ENCODE measurements at regions not wholly inside any gene's neighbourhood (a gene's known extent, or its start where the extent isn't known, plus 50 kb on each side); places are given as distances from the start of the nearest gene placed in this dataset.

- H3K4me2 ChIP-seq (ENCODE audit: low read length), result no peak overlapping the region
- H3K9ac ChIP-seq (ENCODE audit: low read length), result no peak overlapping the region
- H4K12ac ChIP-seq (ENCODE audit: low read depth, low read length), result no peak overlapping the region
- H2BK120ac ChIP-seq (ENCODE audit: insufficient read depth, low read length, poor library complexity), result no peak overlapping the region
- no peak overlapping the region for H3K4me3 ChIP-seq (ENCODE audit: low read depth, low read length)
- H4K8ac ChIP-seq (ENCODE audit: low read depth, low read length), result no peak overlapping the region
- no peak overlapping the region for H2BK12ac ChIP-seq (ENCODE audit: low read length)
- no peak for DNase-seq
- H2AFZ ChIP-seq (ENCODE audit: insufficient read depth, low read length, poor library complexity), result no peak overlapping the region
- H3K4me1 ChIP-seq (ENCODE audit: control insufficient read depth in 1 of 2, insufficient read depth in 2 of 2, low read length in 2 of 2), result no peaks in the 10 kb centered on the region
- H4K91ac ChIP-seq (ENCODE audit: low read depth, low read length), result no peak overlapping the region
- no peaks in the 10 kb centered on the region for H3K9me3 ChIP-seq (ENCODE audit: insufficient read depth, low read depth, low read length)
- no peak overlapping the region for H2BK5ac ChIP-seq (ENCODE audit: low read depth, low read length, poor library complexity)
- H3K27me3 ChIP-seq (ENCODE audit: insufficient read depth, low read length), result no peaks in the 10 kb centered on the region
- H3K14ac ChIP-seq (ENCODE audit: low read length), result no peak overlapping the region
- no peak overlapping the region for H3K4ac ChIP-seq (ENCODE audit: low read depth, low read length)
- H3K23ac ChIP-seq (ENCODE audit: low read length), result no peak overlapping the region
- no peak overlapping the region for H3K27ac ChIP-seq (ENCODE audit: low read depth, low read length)
- no peak overlapping the region for H2AK5ac ChIP-seq (ENCODE audit: low read length)
- H3K18ac ChIP-seq (ENCODE audit: low read length), result no peak overlapping the region
- H3K79me2 ChIP-seq (ENCODE audit: control insufficient read depth, insufficient read depth, low read length, poor library complexity), result no peaks in the 10 kb centered on the region
- H3K79me1 ChIP-seq (ENCODE audit: low read length), result no peaks in the 10 kb centered on the region
- H3K36me3 ChIP-seq (ENCODE audit: control insufficient read depth in 1 of 2, insufficient read depth in 2 of 2, low read length in 2 of 2), result no peaks in the 10 kb centered on the region
- no CpG with 5 or more reads among the region's 7 CpGs for WGBS (ENCODE audit: extremely low coverage, insufficient coverage, insufficient read length)
Measured at GRCh38 chr1:199194862-199195261, 556.0 kb downstream of the PTPRC start.

- Histone ChIP-seq H3K4me3 (ENCODE audit: low read depth, low read length) (no peak overlapping the region), H3K18ac (ENCODE audit: low read length) (no peak overlapping the region), H2BK12ac (ENCODE audit: low read length) (no peak overlapping the region), H3K23ac (ENCODE audit: low read length) (no peak overlapping the region), H2BK120ac (ENCODE audit: insufficient read depth, low read length, poor library complexity) (no peak overlapping the region), H3K9me3 (ENCODE audit: insufficient read depth, low read depth, low read length) (no peaks in the 10 kb centered on the region), H3K27ac (ENCODE audit: low read depth, low read length) (no peak overlapping the region), H3K36me3 (ENCODE audit: control insufficient read depth in 1 of 2, insufficient read depth in 2 of 2, low read length in 2 of 2) (no peaks in the 10 kb centered on the region), H4K91ac (ENCODE audit: low read depth, low read length) (no peak overlapping the region), H3K79me1 (ENCODE audit: low read length) (no peaks in the 10 kb centered on the region), H4K12ac (ENCODE audit: low read depth, low read length) (no peak overlapping the region), H3K4me1 (ENCODE audit: control insufficient read depth in 1 of 2, insufficient read depth in 2 of 2, low read length in 2 of 2) (no peaks in the 10 kb centered on the region), H3K14ac (ENCODE audit: low read length) (no peak overlapping the region), H3K9ac (ENCODE audit: low read length) (no peak overlapping the region), H4K8ac (ENCODE audit: low read depth, low read length) (no peak overlapping the region), H3K79me2 (ENCODE audit: control insufficient read depth, insufficient read depth, low read length, poor library complexity) (no peaks in the 10 kb centered on the region), H2AK5ac (ENCODE audit: low read length) (no peak overlapping the region), H2AFZ (ENCODE audit: insufficient read depth, low read length, poor library complexity) (no peak overlapping the region), H3K27me3 (ENCODE audit: insufficient read depth, low read length) (no peaks in the 10 kb centered on the region), H3K4ac (ENCODE audit: low read depth, low read length) (no peak overlapping the region), H3K4me2 (ENCODE audit: low read length) (no peak overlapping the region), H2BK5ac (ENCODE audit: low read depth, low read length, poor library complexity) (no peak overlapping the region)
- DNase-seq, result no peak
- no CpG with 5 or more reads among the region's 2 CpGs for WGBS (ENCODE audit: extremely low coverage, insufficient coverage, insufficient read length)
Measured at GRCh38 chr1:199197695-199198094, 558.9 kb downstream of the PTPRC start.

GRCh38 chr1:199202331-199202730 is 563.5 kb downstream of the PTPRC start:
- WGBS (ENCODE audit: extremely low coverage, insufficient coverage, insufficient read length), result no CpG with 5 or more reads among the region's 3 CpGs
- Histone ChIP-seq H4K12ac (ENCODE audit: low read depth, low read length) (no peak overlapping the region), H2BK5ac (ENCODE audit: low read depth, low read length, poor library complexity) (no peak overlapping the region)

GRCh38 chr1:199204231-199204630 is 565.4 kb downstream of the PTPRC start:
- Histone ChIP-seq H4K8ac (ENCODE audit: low read depth, low read length) (no peak overlapping the region), H3K79me2 (ENCODE audit: control insufficient read depth, insufficient read depth, low read length, poor library complexity) (no peaks in the 10 kb centered on the region), H3K4me1 (ENCODE audit: control insufficient read depth in 1 of 2, insufficient read depth in 2 of 2, low read length in 2 of 2) (no peaks in the 10 kb centered on the region), H3K4me3 (ENCODE audit: low read depth, low read length) (no peak overlapping the region), H3K23ac (ENCODE audit: low read length) (no peak overlapping the region), H3K14ac (ENCODE audit: low read length) (no peak overlapping the region), H3K27ac (ENCODE audit: low read depth, low read length) (no peak overlapping the region), H3K27me3 (ENCODE audit: insufficient read depth, low read length) (no peaks in the 10 kb centered on the region), H4K12ac (ENCODE audit: low read depth, low read length) (no peak overlapping the region), H2BK12ac (ENCODE audit: low read length) (no peak overlapping the region), H2BK5ac (ENCODE audit: low read depth, low read length, poor library complexity) (no peak overlapping the region), H3K4me2 (ENCODE audit: low read length) (no peak overlapping the region), H2AFZ (ENCODE audit: insufficient read depth, low read length, poor library complexity) (no peak overlapping the region), H3K4ac (ENCODE audit: low read depth, low read length) (no peak overlapping the region), H2BK120ac (ENCODE audit: insufficient read depth, low read length, poor library complexity) (no peak overlapping the region), H4K91ac (ENCODE audit: low read depth, low read length) (no peak overlapping the region), H3K18ac (ENCODE audit: low read length) (no peak overlapping the region), H3K9ac (ENCODE audit: low read length) (no peak overlapping the region), H3K9me3 (ENCODE audit: insufficient read depth, low read depth, low read length) (no peaks in the 10 kb centered on the region), H3K36me3 (ENCODE audit: control insufficient read depth in 1 of 2, insufficient read depth in 2 of 2, low read length in 2 of 2) (no peaks in the 10 kb centered on the region), H3K79me1 (ENCODE audit: low read length) (no peaks in the 10 kb centered on the region), H2AK5ac (ENCODE audit: low read length) (no peak overlapping the region)
- DNase-seq, result no peak
- WGBS (ENCODE audit: extremely low coverage, insufficient coverage, insufficient read length), result no CpG with 5 or more reads among the region's 3 CpGs

More at GRCh38 chr1:199202331-199202730, 563.5 kb downstream of the PTPRC start:
- no peaks in the 10 kb centered on the region for H3K79me2 ChIP-seq (ENCODE audit: control insufficient read depth, insufficient read depth, low read length, poor library complexity)
- H3K27me3 ChIP-seq (ENCODE audit: insufficient read depth, low read length), result no peaks in the 10 kb centered on the region
- H3K9ac ChIP-seq (ENCODE audit: low read length), result no peak overlapping the region
- no peak overlapping the region for H2AFZ ChIP-seq (ENCODE audit: insufficient read depth, low read length, poor library complexity)
- H3K79me1 ChIP-seq (ENCODE audit: low read length), result no peaks in the 10 kb centered on the region
- no peaks in the 10 kb centered on the region for H3K9me3 ChIP-seq (ENCODE audit: insufficient read depth, low read depth, low read length)
- H3K18ac ChIP-seq (ENCODE audit: low read length), result no peak overlapping the region
- no peak overlapping the region for H3K27ac ChIP-seq (ENCODE audit: low read depth, low read length)
- H3K4me2 ChIP-seq (ENCODE audit: low read length), result no peak overlapping the region
- H4K91ac ChIP-seq (ENCODE audit: low read depth, low read length), result no peak overlapping the region
- H3K14ac ChIP-seq (ENCODE audit: low read length), result no peak overlapping the region
- H2BK120ac ChIP-seq (ENCODE audit: insufficient read depth, low read length, poor library complexity), result no peak overlapping the region
- H2BK12ac ChIP-seq (ENCODE audit: low read length), result no peak overlapping the region
- H4K8ac ChIP-seq (ENCODE audit: low read depth, low read length), result no peak overlapping the region
- no peaks in the 10 kb centered on the region for H3K4me1 ChIP-seq (ENCODE audit: control insufficient read depth in 1 of 2, insufficient read depth in 2 of 2, low read length in 2 of 2)
- no peak overlapping the region for H3K4me3 ChIP-seq (ENCODE audit: low read depth, low read length)
- no peak overlapping the region for H2AK5ac ChIP-seq (ENCODE audit: low read length)
- H3K36me3 ChIP-seq (ENCODE audit: control insufficient read depth in 1 of 2, insufficient read depth in 2 of 2, low read length in 2 of 2), result no peaks in the 10 kb centered on the region
- H3K23ac ChIP-seq (ENCODE audit: low read length), result no peak overlapping the region
- DNase-seq, result no peak
- H3K4ac ChIP-seq (ENCODE audit: low read depth, low read length), result no peak overlapping the region

Measured in trophoblast cell (in vitro differentiated cells and primary cell).